Fibroblast of upper back skin (primary cell): ENCODE measurements at regions not wholly inside any gene's neighbourhood (a gene's known extent, or its start where the extent isn't known, plus 50 kb on each side); places are given as distances from the start of the nearest gene placed in this dataset.

Experiments used
- DNase-seq: peaks from one replicate; pipeline ENCODE4 v3.0.0-alpha.2; 2013

GRCh38 chr1:61627365-61627764 lies 97.6 kb downstream of the TM2D1 start:
- DNase-seq, result no peak

GRCh38 chr1:61626816-61627215 lies 98.1 kb downstream of the TM2D1 start:
- peak; percentile 54 for DNase-seq

DNA sequence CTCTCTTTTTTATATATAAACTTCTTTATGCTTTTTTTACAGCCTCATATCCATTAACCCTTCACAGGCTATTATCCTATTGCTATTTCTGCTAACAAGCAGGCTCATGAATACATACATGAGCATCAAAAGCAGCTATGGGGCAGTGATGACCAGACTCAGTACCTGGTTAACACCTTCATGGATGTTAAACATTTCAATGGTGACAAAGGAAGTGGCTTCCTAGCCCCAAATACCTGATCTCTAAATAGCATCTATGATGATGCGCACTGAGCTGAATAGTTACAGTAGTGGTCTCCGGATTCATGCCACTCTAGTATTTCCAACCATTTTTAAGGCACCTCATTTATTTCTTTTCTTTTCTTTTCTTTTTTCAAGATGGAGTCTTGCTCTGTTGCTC lies 101.1 kb downstream of the TM2D1 start:
- DNase-seq, result no peak

GRCh38 chr1:61620536-61620935 lies 104.4 kb downstream of the TM2D1 start:
- peak; percentile 13 for DNase-seq

GRCh38 chr1:61618755-61619154 lies 106.2 kb downstream of the TM2D1 start:
- DNase-seq, result no peak

DNA sequence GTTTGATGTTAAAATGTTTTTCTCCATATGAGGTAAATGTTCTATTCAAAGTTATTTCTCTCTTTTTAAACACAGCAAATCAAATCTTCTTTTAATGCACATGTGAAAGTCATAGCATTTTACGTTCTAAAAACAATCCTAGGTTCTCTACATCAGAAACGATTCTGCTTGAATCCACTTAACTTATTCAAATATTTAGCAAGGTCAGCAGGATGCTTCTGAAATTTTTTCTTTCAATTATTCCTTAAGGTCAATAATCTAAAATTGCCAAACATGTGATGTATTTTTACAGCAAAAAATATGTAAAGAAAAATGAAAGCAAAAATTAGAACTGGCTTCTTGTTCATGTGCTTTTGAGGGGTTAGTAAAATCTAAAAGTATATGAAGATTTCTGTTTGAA lies 106.7 kb downstream of the TM2D1 start:
- DNase-seq, result no peak

- no peak for DNase-seq
Measured at GRCh38 chr1:61616830-61617229, 108.1 kb downstream of the TM2D1 start.

DNA sequence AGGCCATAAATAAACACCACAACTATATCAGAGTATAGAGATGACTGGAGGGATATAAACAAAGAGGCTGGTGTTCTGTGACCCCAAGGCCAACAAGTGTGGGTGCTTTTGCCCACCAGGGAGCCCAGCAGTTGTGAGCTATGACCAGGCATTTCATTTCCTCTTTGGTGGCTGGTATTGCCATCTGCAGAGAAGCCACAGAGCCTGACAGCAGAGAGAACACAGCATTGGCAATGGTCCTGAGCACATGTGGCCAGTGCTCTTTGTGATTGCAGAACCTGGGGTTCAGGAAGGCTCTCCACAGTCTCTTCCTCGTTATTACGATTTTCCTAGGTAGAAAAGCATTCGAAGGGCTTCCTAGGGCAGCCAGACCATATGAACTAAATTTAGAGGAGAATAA lies 112.3 kb downstream of the TM2D1 start:
- no peak for DNase-seq

DNA sequence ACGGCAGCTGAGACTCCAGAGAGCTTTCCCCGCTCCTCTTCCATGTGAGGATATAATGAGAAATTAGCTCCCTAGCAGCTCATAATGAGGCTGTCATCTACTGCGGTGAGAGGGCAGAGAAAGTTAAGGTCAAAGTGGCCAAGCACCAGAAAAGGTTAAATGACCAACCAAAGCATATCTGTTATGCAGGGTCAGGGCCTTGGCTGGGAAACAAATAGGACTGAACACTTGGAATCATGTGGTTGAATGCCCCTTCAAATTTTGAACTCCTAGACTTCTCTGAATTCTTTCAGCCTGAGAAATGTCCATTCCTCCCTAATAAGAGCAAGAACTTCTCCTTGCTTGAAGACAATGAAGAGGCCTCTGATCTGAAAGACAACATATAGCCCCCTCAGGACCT lies 115.9 kb downstream of the TM2D1 start:
- no peak for DNase-seq

GRCh38 chr1:61607448-61607847 lies 117.5 kb downstream of the TM2D1 start:
- DNase-seq, result no peak

GRCh38 chr1:61606448-61607312 lies 118.3 kb downstream of the TM2D1 start:
- DNase-seq, result peak; percentile 21

- peak; percentile 27 for DNase-seq
Measured at GRCh38 chr1:61605607-61606321, 119.2 kb downstream of the TM2D1 start.

- no peak for DNase-seq
Measured at GRCh38 chr1:61604684-61605083, 120.3 kb downstream of the TM2D1 start.

GRCh38 chr1:61604261-61604660 lies 120.7 kb downstream of the TM2D1 start:
- DNase-seq, result peak; percentile 25

- no peak for DNase-seq
Measured at GRCh38 chr1:61602663-61603062, 122.3 kb downstream of the TM2D1 start.

DNA sequence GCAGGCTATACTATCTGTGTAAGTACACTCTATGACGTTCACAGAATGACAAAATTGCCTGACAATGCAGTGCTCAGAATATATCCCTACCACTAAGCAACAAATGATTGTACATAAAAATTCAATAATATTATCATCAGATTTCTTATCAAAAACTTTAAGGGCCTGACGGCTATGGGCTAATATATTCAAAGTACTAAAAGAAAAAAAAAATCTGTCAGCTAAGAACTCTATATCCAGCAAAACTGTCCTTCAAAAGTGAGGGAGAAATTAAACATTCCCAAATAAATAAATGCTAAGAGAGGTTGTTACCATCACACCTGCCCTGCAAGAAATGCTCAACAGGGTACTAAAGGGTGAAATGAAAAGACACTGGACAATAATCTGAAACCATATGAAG lies 127.3 kb downstream of the TM2D1 start:
- DNase-seq, result no peak

- no peak for DNase-seq
Measured at GRCh38 chr1:61593331-61593730, 131.6 kb downstream of the TM2D1 start.

DNA sequence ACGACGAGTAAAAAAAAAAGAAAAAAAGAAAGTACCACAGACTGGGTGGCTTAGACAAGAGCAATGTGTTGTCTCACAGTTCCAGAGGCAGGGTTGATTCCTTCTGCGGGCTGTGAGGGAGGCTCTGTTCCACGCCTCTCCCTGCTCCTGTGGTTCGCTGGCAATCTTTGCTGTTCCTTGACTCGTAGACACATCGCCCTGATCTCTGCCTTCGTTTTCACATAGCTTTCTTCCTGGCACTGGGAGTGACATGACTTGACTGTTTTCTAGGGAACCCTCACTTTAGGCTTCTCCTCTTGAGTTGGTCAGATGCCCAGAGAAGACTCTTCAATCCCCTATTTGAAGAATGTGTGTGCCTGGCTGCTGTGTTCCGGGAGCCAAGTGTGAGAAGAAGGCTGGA lies 133.6 kb downstream of the TM2D1 start:
- no peak for DNase-seq

DNA sequence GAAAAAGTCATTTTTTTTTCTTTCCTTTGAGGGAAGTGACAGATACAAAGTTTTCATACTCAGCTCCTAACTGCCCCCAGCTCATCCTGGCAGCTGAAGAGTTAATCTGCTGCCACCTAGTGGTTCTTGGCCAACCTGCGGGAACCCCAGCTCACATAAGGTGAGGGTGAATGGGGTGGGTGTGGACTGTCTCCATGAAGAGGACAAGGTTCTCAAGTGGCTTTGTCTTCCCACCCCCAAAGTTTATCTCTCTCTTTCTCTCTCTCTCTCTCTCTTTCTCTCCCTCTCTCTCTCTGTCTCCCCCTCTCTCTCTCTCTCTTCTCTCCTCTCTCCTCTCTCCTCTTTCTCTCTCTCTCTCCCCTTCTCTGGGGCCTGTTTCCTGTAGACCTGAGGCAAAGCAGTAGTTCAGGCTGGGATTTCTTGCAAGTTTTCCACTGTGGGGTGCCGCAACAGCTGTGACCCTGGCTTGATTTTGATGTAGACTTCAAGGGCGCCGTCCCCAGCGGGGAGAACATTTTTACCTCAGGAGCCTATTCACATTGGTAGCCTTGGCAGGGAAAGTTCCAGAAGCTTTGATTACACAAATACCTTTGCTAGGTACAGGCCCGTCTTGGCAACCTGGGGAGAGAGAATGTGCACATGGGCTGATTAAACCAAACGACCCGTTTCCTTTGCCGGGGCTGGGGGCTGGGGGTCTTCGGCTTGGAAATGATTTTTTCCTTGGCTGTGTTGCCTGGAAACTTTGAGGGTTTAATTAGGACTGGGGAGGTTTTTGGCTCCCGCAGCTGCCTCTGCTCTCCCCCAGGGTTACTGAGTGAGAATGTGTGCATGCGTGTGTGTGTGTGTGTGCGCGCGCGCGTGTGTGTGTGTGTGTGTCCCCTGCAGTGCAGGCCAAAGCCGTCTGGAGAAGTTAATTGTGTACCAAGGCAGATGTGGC lies 135.9 kb downstream of the TM2D1 start:
- peak; percentile 63 for DNase-seq

GRCh38 chr1:61585714-61586113 lies 139.2 kb downstream of the TM2D1 start:
- peak; percentile 27 for DNase-seq

DNA sequence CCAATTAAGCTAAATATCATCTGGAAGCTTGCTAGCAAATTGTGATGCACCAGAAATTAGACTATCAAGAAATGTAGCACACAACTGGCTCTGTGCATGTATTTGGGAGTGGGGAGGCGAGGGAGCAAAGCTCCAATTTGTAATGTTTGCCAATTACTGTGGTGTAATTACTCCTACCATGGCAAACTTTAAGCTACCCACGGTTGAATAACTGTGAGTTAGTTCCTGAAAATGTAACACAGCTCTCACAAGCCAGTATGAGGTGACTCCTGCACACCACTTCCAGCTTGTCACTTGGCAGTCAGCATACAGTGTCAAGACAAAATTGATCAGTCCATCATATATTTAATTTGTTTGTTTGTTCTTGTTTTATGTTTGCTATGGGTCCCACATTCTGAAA lies 141.2 kb downstream of the TM2D1 start:
- no peak for DNase-seq

GRCh38 chr1:61581251-61581650 lies 143.7 kb downstream of the TM2D1 start:
- no peak for DNase-seq

- no peak for DNase-seq
Measured at GRCh38 chr1:61580417-61580816, 144.5 kb downstream of the TM2D1 start.
